ENCODE measurements at regions not wholly inside any gene's neighbourhood (a gene's known extent, or its start where the extent isn't known, plus 50 kb on each side); places are given as distances from the start of the nearest gene placed in this dataset.

DNA sequence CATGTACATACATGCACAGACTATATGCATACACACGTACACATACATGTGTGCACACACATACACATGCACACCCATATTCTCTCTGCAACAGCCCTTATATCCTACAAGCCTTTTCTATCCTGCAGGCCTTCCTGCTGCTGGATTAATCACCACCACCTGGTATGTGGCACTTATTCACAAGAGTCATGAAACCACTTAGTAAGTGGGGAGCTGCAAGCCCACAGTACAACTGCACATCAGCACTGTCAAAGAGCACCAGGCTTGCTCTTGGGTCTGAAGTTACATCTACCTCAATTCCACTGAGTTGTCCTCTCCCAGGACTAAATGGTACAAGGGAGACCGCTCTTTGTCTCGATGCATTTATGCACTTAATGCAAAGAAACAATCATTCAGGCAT is 233.2 kb downstream of the KLF13 start:
- H3K27ac Mint-ChIP-seq, result no peak overlapping the region
- no peak overlapping the region for H3K4me3 Mint-ChIP-seq
- H3K36me3 Mint-ChIP-seq, result no peaks in the 10 kb centered on the region
- H3K27me3 Mint-ChIP-seq, result no peaks in the 10 kb centered on the region
- peaks cover 14% of the 10 kb centered on the region for H3K4me1 Mint-ChIP-seq (ENCODE audit: unreplicated experiment)
- TF ChIP-seq CTCF (conservative IDR thresholded peaks at IDR 0.05), result no peak
- H3K9me3 Mint-ChIP-seq, result no peaks in the 10 kb centered on the region
- DNase-seq (ENCODE audit: extremely low spot score, unreplicated experiment), result no peak

- Mint-ChIP-seq H3K4me1 (ENCODE audit: unreplicated experiment) (peaks cover 14% of the 10 kb centered on the region), H3K27ac (no peak overlapping the region), H3K36me3 (no peaks in the 10 kb centered on the region), H3K9me3 (no peaks in the 10 kb centered on the region), H3K27me3 (no peaks in the 10 kb centered on the region), H3K4me3 (no peak overlapping the region)
- TF ChIP-seq CTCF (conservative IDR thresholded peaks at IDR 0.05), result no peak
- DNase-seq (ENCODE audit: extremely low spot score, unreplicated experiment), result no peak
Measured at GRCh38 chr15:31560643-31561042, 234.0 kb downstream of the KLF13 start.

DNA sequence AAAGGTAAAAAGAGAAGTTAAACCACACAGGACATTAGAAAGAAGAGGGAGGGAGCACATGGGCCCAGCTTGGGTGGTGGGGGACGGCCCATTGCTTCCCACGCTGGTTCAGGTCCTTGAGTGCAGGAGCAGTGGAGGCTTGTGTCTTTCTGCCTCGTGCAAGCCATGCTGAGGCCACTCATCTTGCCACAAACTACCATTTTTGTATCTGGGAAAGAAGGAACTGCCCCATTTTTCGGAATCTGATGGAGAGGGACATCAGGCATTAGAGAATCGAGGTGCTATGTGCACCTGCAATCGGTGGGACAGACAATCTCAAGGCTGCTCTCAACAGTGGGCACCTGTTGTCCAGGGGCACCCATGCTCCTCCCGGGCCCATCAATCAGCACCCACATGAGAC is 234.5 kb downstream of the KLF13 start:
- no peaks in the 10 kb centered on the region for H3K9me3 Mint-ChIP-seq
- H3K27me3 Mint-ChIP-seq, result no peaks in the 10 kb centered on the region

DNA sequence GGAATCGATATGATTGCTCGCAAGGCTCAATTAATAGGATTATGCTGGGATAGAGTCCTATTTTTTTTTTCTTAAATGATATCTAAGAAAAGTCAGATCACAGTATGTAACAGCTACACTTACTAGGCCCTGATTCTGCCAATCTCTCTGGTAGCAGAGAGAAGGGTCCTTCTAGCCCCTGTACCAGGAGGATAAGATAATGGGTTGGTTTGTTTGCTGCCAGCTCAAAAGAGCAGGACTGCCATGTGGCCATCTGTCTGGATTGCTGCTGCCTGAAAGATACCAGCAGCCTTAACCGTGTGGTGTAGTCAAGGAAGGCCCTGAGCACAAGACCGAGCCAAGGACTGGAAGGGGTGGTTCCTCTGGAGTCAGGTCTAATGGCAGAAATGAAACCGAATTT is 236.4 kb downstream of the KLF13 start:
- no peak for TF ChIP-seq CTCF (conservative IDR thresholded peaks at IDR 0.05)
- Mint-ChIP-seq H3K4me3 (no peak overlapping the region), H3K4me1 (ENCODE audit: unreplicated experiment) (peaks cover 14% of the 10 kb centered on the region), H3K27me3 (no peaks in the 10 kb centered on the region), H3K36me3 (peaks cover 5% of the 10 kb centered on the region), H3K9me3 (no peaks in the 10 kb centered on the region), H3K27ac (no peak overlapping the region)
- DNase-seq (ENCODE audit: extremely low spot score, unreplicated experiment), result no peak

More for the DNA sequence above, 234.5 kb downstream of the KLF13 start:
- Mint-ChIP-seq H3K4me1 (ENCODE audit: unreplicated experiment) (peaks cover 14% of the 10 kb centered on the region), H3K27ac (no peak overlapping the region), H3K36me3 (no peaks in the 10 kb centered on the region), H3K4me3 (no peak overlapping the region)
- TF ChIP-seq CTCF (conservative IDR thresholded peaks at IDR 0.05), result no peak
- DNase-seq (ENCODE audit: extremely low spot score, unreplicated experiment), result no peak

DNA sequence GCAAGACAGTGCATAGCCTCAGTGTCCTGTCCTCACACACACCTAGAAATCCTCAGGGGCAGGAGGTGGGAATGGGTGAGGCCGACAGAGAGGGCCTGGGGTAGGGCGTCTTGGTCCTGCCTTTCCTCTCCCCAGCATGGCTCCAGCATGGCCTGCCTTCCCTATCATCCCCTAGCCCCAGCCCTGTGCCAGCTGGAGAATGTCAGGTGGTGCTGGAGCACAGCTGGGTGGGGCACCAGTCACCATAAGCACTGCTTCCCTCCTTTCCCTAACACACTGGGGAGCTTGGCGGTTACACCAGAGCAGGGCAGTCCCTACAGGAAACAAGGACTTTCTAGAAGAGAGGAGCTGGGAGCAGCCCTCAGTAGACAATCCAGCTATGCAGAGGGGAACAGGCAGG is 236.8 kb downstream of the KLF13 start:
- peaks cover 14% of the 10 kb centered on the region for H3K4me1 Mint-ChIP-seq (ENCODE audit: unreplicated experiment)
- H3K27me3 Mint-ChIP-seq, result no peaks in the 10 kb centered on the region
- peaks cover 5% of the 10 kb centered on the region for H3K36me3 Mint-ChIP-seq
- DNase-seq (ENCODE audit: extremely low spot score, unreplicated experiment), result no peak
- H3K9me3 Mint-ChIP-seq, result no peaks in the 10 kb centered on the region
- H3K27ac Mint-ChIP-seq, result no peak overlapping the region
- H3K4me3 Mint-ChIP-seq, result no peak overlapping the region
- TF ChIP-seq CTCF (conservative IDR thresholded peaks at IDR 0.05), result no peak

DNA sequence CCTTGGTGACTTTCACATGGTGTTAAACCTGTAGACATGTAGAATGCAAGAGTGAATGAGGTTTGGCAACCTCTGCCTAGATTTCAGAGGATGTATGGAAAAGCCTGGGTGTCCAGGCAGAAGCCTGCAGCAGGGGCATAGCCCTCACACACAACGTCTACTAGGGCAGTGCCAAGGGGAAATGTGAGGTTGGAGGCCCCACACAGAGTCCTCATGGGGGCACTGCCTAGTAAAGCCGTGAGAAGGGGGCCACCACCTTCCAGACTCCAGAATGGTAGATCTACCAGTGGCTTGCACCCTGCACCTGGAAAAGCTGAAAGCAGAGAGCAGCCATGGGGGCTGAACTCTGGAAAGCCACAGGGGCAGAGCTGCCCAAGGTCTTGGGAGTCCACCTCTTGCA is 241.2 kb downstream of the KLF13 start:
- no peak overlapping the region for H3K27ac Mint-ChIP-seq
- H3K4me1 Mint-ChIP-seq (ENCODE audit: unreplicated experiment), result peaks cover 4% of the 10 kb centered on the region
- no peak for DNase-seq (ENCODE audit: extremely low spot score, unreplicated experiment)
- no peak overlapping the region for H3K4me3 Mint-ChIP-seq
- TF ChIP-seq CTCF (conservative IDR thresholded peaks at IDR 0.05), result no peak
- H3K36me3 Mint-ChIP-seq, result peaks cover 5% of the 10 kb centered on the region
- no peaks in the 10 kb centered on the region for H3K9me3 Mint-ChIP-seq
- no peaks in the 10 kb centered on the region for H3K27me3 Mint-ChIP-seq

All from type B pancreatic cell (in vitro differentiated cells).